Thyroid gland (tissue), 4 donors: ENCODE measurements at regions not wholly inside any gene's neighbourhood (a gene's known extent, or its start where the extent isn't known, plus 50 kb on each side); places are given as distances from the start of the nearest gene placed in this dataset.
"Not testable (repeated sequence)": the region's sequence is repeated elsewhere in the genome, so short reads cannot be mapped to it uniquely, and the experiment has no call there.

ENCODE experiments used
- CTCF ChIP-seq, 6 experiments: fragments of 200-600 bp in 3 of 6; fragments of 450-650 bp in 3 of 6; sonication (generic) in 3 of 6; IDR thresholded peaks; one replicate each; pipeline ENCODE4 v1.5.1; 2016 to 2019; ENCODE audit warnings: antibody characterized with exemption in 6 of 6, mild to moderate bottlenecking in 2 of 6, inconsistent platforms in 1 of 6, moderate library complexity in 1 of 6
- POLR2A ChIP-seq, 2 donors: fragments of 450-650 bp; IDR thresholded peaks; one replicate each; pipeline ENCODE4 v1.6.1; 2017; ENCODE audit warnings: antibody characterized with exemption in 2 of 2, mild to moderate bottlenecking in 2 of 2, moderate library complexity in 1 of 2

DNA sequence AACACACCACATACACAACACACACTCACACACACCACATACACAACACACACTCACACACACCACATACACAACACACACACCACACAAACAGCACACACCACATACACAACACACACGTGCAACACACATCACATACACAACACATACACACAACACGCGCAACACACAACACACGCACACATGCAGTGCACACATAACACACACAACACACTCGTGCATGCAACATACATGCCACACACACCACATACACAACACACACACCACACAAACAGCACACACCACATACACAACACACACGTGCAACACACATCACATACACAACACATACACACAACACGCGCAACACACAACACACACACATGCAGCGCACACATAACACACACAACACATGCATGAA lies 192.8 kb downstream of the C16orf95 start:
- TF ChIP-seq CTCF, POLR2A (IDR thresholded peaks at IDR 0.05): not testable (repeated sequence)
